ENCODE measurements at regions not wholly inside any gene's neighbourhood (a gene's known extent, or its start where the extent isn't known, plus 50 kb on each side); places are given as distances from the start of the nearest gene placed in this dataset.

DNA sequence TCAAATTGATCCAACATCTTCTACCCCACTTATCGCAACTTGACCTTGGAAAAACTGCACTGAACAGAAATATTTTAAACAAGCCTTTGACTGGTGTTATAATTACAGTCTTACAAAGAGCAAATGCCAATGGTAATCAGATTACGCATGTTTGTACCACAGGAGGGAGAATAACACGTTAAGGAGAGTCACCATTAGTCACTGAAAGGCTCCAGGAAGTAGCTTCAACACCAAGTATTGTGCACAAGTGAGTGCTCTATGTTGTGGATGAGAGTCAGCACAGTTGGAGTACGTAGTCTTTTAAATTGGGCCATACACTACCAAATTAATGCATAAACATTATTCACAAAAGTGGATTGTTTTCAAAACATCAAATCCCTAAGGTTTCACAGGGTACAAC is 1081.5 kb upstream of the TENM3 start:
- Histone ChIP-seq H3K36me3 (ENCODE audit: insufficient read depth, low read length) (no peaks in the 10 kb centered on the region), H3K9ac (ENCODE audit: low read depth, low read length) (no peak overlapping the region)

DNA sequence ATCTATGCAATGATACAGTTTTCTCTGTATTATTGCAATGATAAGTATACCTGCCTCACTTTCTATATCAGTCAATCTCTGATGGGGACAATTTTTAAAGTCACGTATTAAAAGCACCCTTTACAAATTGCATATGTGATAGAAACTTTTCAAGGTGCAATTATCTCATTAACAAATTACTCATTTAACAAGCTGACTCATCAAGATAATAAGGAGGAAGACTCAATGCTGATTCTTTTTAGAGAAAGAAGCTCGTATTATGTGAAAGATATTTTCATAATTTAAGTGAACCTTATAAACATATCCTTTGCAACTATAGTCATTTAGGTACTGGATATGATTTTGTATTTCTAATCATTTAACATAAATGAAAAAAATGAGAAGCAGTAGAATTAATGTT is 1080.9 kb upstream of the TENM3 start:
- H3K9ac ChIP-seq (ENCODE audit: low read depth, low read length), result no peak overlapping the region
- H3K4me1 ChIP-seq (ENCODE audit: insufficient read depth, low read length), result peaks cover 16% of the 10 kb centered on the region; the same call in 1 of the 2 replicates
- H3K9me3 ChIP-seq (ENCODE audit: control insufficient read depth, insufficient read depth, low read length), result no peaks in the 10 kb centered on the region
- H3K36me3 ChIP-seq (ENCODE audit: insufficient read depth, low read length), result no peaks in the 10 kb centered on the region

More for the DNA sequence above, 1081.5 kb upstream of the TENM3 start:
- H3K9me3 ChIP-seq (ENCODE audit: control insufficient read depth, insufficient read depth, low read length), result no peaks in the 10 kb centered on the region
- H3K4me1 ChIP-seq (ENCODE audit: insufficient read depth, low read length), result peaks cover 12% of the 10 kb centered on the region; the same call in 1 of the 2 replicates

DNA sequence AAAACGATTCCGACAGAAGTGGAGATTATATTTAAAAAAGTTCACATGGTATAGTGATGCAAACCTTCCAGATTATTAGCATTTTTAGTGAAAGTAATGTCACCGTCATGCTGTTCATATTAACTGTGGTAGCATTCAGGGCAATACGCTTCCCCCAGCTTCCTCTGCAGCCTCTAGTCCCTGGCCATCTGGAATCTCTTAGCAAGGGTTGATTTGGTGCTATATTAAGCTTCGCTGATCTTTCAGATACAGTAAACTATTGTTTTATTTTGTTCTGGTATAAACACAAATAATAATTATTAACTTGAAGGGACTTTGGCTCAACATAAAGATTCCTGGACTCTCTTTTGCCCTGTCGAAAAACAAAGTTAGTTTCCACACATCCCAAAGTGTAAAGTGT is 1080.5 kb upstream of the TENM3 start:
- Histone ChIP-seq H3K4me1 (ENCODE audit: insufficient read depth, low read length) (peaks cover 18% of the 10 kb centered on the region; the same call in 1 of the 2 replicates), H3K9me3 (ENCODE audit: control insufficient read depth, insufficient read depth, low read length) (no peaks in the 10 kb centered on the region), H3K9ac (ENCODE audit: low read depth, low read length) (no peak overlapping the region), H3K36me3 (ENCODE audit: insufficient read depth, low read length) (no peaks in the 10 kb centered on the region)

DNA sequence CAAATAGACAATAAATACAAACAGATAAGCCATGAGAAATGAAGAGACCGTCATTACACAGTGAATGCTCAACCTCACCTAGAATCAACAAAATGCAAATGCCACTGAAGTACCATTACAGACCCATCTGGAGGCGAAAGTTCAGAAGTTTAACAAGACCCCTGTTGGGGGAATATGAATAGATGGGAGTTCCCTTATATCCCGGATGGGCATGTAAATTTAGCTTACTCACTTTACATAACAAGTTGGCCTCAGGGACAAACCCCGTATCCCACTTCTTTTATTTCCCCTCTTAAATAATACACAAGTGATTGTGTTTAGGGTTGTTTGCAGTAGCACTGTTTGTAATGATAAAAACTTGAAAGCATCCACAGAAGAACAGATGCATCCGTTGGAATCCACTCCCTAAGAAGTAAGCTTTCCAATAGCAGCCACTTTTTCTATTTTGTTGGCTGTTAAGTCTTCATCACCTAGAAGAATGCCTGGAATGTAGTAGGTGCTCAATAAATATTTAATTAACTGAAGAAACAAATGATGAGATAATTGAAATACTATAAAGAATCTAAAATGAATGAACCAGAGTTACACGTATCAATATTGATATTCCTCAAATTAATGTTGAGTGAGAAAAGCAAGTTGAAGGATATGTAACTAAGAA is 1076.3 kb upstream of the TENM3 start:
- Histone ChIP-seq H3K9ac (ENCODE audit: low read depth, low read length) (no peak overlapping the region), H3K36me3 (ENCODE audit: insufficient read depth, low read length) (no peaks in the 10 kb centered on the region), H3K9me3 (ENCODE audit: control insufficient read depth, insufficient read depth, low read length) (no peaks in the 10 kb centered on the region), H3K4me1 (ENCODE audit: insufficient read depth, low read length) (peaks cover 12% of the 10 kb centered on the region; the same call in 1 of the 2 replicates)

DNA sequence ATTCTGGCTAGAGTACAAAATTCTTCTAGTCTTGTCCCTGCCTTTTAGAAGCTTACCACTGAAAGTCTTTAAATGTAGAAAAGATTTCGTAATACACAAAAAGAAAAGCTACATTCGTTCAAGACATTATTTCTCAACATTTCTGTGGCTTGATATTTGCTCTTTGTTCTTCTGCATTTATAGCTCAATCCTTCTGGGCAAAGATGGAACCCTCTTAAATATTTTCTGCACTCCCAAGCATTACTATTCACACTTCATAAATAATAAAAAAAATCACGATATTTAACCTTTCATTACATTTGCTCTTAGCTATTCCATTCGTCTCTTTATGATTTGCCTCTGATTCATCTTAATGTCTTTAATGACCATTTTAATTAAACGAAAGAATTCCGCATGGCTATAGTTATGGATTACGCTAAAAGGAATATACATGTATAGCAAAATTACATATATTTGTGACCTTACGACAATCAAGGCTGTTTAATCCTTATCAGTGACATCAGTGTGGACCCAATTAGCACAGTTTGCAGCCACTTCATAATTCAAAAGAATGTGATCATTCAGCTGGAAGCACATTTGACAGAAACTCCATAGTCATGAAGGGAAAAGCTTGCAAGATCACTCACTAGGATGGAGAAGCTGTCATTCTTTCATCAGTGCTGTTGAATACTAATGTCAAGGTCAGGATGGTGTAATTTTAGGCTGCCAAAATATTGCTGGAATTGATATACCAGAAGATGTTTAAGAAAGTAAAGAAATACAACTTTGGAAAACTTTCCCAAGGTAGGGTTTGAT is 1075.0 kb upstream of the TENM3 start:
- no peaks in the 10 kb centered on the region for H3K9me3 ChIP-seq (ENCODE audit: control insufficient read depth, insufficient read depth, low read length)
- H3K9ac ChIP-seq (ENCODE audit: low read depth, low read length), result no peak overlapping the region
- H3K4me1 ChIP-seq (ENCODE audit: insufficient read depth, low read length), result peaks cover 11% of the 10 kb centered on the region; the same call in 1 of the 2 replicates

DNA sequence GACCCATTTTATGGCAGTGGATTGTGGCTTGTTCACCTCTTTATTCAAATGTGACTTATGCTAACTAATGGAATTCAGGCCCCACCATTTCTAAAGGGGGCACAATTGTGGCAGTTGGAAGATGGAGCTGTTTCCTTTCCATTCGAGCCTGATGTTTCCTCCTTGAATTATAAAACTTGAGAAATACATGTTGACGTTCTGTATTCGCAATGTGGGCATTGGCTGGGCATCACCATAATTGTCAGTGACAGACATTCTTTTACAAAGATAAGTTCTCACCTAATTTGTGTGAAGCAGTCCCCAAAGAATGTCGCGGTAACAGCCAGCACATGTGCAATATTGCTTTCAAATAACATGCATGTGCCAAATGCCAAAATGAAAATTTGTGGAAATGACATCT is 1070.2 kb upstream of the TENM3 start:
- Histone ChIP-seq H3K9me3 (ENCODE audit: control insufficient read depth, insufficient read depth, low read length) (no peaks in the 10 kb centered on the region), H3K9ac (ENCODE audit: low read depth, low read length) (no peak overlapping the region), H3K4me1 (ENCODE audit: insufficient read depth, low read length) (peaks cover 5% of the 10 kb centered on the region; the same call in 1 of the 2 replicates), H3K36me3 (ENCODE audit: insufficient read depth, low read length) (no peaks in the 10 kb centered on the region)

More for the DNA sequence above, 1075.0 kb upstream of the TENM3 start:
- no peaks in the 10 kb centered on the region for H3K36me3 ChIP-seq (ENCODE audit: insufficient read depth, low read length)

DNA sequence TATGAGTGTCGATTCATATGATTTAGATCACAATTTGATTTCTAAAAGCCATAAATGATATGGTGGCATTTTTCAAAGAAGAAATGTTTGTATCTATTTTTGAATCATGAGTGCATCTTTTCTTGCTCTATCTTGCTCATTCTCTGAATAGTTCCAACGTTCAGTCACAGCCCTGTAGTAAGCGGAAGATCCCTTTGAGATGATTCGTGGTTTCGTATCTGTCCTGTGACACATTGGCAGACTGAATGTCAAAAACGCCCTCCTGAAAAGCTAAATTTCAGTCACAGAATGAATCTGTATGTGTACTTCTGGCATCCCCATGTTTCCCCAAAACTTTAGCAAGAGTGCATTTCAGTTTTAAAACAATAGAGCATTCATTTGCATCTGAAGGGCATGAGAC is 1066.9 kb upstream of the TENM3 start:
- Histone ChIP-seq H3K9ac (ENCODE audit: low read depth, low read length) (no peak overlapping the region), H3K4me1 (ENCODE audit: insufficient read depth, low read length) (peaks cover 5% of the 10 kb centered on the region; the same call in 1 of the 2 replicates), H3K9me3 (ENCODE audit: control insufficient read depth, insufficient read depth, low read length) (no peaks in the 10 kb centered on the region), H3K36me3 (ENCODE audit: insufficient read depth, low read length) (no peaks in the 10 kb centered on the region)

DNA sequence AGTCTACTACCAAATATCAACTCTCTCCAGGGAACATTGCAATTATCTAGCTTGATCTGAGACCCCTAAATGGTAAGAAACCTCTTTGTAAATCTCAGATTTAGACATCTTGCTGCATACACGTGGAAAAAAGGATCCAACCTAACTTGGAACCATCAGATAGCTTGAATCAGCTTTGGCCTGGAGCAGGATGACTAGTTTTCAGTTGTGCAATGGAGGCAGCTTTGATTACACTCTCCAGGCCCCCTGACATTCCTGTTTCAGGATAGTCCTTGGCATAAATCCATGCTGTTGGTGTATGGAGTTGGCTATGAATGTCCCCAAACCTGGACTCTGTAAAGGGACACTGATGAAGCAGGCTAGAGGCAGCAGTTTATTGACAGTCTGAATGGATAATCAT is 1061.9 kb upstream of the TENM3 start:
- H3K36me3 ChIP-seq (ENCODE audit: insufficient read depth, low read length), result no peaks in the 10 kb centered on the region
- H3K9ac ChIP-seq (ENCODE audit: low read depth, low read length), result no peak overlapping the region

DNA sequence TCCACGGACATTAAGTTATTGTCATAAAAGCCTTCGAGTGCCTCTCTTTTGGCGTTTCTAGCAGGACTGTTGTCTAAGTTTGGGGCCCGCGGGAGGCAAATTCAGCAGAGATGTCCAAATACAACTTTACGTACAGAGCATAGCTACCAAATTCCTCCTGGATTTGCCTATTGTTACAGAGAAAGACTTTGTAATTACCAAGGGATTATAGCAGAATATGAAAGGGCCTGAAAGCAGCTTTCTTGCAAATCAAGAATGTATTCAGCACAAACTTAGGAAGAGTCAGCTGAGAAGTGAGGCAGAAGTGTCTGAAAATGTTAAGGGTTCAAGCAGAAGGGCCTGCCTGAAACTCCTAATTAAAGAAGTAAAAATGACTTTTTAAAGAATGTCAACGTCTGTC is 1053.5 kb upstream of the TENM3 start:
- no peak overlapping the region for H3K9ac ChIP-seq (ENCODE audit: low read depth, low read length)

More for the DNA sequence above, 1061.9 kb upstream of the TENM3 start:
- H3K9me3 ChIP-seq (ENCODE audit: control insufficient read depth, insufficient read depth, low read length), result peaks cover 2% of the 10 kb centered on the region
- no peaks in the 10 kb centered on the region for H3K4me1 ChIP-seq (ENCODE audit: insufficient read depth, low read length)

DNA sequence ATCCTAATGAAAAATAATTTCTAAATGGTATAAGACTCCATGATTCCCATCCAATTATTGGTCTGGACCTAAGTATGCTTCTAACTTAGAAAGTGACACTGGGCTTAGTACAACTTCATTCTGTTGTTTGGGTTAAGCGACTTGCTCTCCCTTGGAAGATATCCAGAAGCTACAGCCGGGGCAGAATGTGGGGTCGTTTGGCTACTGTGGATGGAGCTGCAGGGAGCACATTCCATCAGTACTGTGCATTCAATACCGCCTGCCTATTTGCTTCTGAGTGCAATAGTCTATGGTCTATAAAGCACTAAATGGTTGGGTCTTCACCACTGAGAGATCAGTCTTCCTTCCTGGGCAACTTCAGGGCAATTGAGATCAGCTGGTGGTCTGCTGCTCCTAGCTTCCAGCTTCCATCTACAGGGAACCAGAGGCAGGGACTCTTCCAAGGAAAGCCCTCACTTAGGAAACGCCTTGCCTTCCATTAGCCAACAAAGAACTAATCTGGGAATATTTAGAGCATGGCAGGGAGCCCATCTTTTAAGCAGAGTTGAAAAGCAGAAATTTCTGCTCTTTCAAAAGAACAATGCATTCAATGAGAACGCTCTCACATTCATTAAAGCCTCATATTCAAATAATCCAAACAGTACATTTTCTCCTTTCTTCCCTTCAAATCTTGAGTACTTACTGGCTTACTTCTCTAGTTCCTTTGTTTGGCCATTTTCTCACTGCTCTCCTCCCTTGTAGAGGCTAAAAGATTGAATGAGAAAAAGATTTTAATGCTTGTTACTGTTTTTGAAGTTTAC is 1049.9 kb upstream of the TENM3 start:
- H3K9ac ChIP-seq (ENCODE audit: low read depth, low read length), result no peak overlapping the region
- H3K36me3 ChIP-seq (ENCODE audit: insufficient read depth, low read length), result no peaks in the 10 kb centered on the region
- H3K4me1 ChIP-seq (ENCODE audit: insufficient read depth, low read length), result peaks cover 7% of the 10 kb centered on the region; the same call in 1 of the 2 replicates
- no peaks in the 10 kb centered on the region for H3K9me3 ChIP-seq (ENCODE audit: control insufficient read depth, insufficient read depth, low read length)

More for the DNA sequence above, 1053.5 kb upstream of the TENM3 start:
- Histone ChIP-seq H3K36me3 (ENCODE audit: insufficient read depth, low read length) (no peaks in the 10 kb centered on the region), H3K9me3 (ENCODE audit: control insufficient read depth, insufficient read depth, low read length) (peaks cover 3% of the 10 kb centered on the region), H3K4me1 (ENCODE audit: insufficient read depth, low read length) (peaks cover 7% of the 10 kb centered on the region; the same call in 1 of the 2 replicates)

DNA sequence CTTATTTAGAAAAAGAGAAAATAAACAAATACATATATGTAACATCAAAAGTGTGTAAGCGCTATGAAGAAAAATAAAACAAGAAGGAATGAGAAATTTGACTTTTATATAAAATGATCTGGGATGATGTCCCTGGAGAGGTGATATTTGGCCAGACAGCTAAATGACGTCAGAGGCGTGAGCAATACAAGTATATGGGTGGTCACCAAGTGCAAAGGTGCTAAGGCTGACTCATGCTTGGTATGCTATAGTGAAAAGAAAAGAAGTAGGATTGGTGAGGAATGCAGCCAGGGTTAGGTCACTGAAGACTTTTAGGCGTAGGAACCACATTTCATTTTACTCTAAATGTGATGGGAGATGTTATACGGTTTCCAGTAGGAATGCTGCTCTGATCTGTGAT is 1049.1 kb upstream of the TENM3 start:
- Histone ChIP-seq H3K9me3 (ENCODE audit: control insufficient read depth, insufficient read depth, low read length) (no peaks in the 10 kb centered on the region), H3K4me1 (ENCODE audit: insufficient read depth, low read length) (peaks cover 7% of the 10 kb centered on the region; the same call in 1 of the 2 replicates), H3K9ac (ENCODE audit: low read depth, low read length) (no peak overlapping the region), H3K36me3 (ENCODE audit: insufficient read depth, low read length) (no peaks in the 10 kb centered on the region)

DNA sequence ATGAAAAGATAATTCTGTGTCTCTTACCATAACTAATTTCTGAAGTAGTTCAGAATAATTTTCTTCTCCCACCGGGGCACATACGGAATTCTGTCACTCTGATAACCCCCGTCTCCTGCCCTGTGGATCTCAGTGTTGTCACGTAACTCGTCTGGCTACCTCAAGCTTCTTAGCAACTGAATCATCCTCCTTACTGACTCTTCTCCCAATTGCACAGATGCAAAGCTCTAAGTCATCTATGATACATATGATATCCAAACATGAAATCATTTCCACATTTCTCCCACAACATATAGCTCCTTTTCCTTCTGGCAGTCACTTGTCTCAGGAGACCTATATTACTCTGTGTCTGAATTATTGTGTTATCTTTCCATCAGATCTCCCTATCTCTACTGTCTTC is 1043.1 kb upstream of the TENM3 start:
- Histone ChIP-seq H3K9me3 (ENCODE audit: control insufficient read depth, insufficient read depth, low read length) (no peaks in the 10 kb centered on the region), H3K9ac (ENCODE audit: low read depth, low read length) (no peak overlapping the region), H3K4me1 (ENCODE audit: insufficient read depth, low read length) (no peaks in the 10 kb centered on the region), H3K36me3 (ENCODE audit: insufficient read depth, low read length) (no peaks in the 10 kb centered on the region)

DNA sequence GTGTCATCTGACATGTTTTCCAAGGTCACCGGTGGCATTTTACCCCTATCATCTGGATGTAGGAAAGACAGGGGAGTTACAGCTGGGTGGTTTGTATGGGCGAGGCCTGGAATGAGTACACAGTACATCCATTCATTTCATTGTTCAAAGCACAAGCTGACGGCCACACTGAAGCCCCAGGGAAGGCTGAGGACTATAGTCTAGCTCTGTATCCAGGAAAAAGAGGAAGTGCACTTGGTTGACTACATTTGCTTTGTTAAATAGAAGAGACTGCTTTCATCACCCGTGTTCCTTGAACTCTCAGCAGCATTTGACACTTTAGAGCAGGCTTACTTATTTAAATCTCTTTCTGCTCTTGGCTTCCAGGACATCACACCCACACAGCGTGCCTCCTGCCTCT is 1041.0 kb upstream of the TENM3 start:
- Histone ChIP-seq H3K36me3 (ENCODE audit: insufficient read depth, low read length) (no peaks in the 10 kb centered on the region), H3K4me1 (ENCODE audit: insufficient read depth, low read length) (no peaks in the 10 kb centered on the region), H3K9ac (ENCODE audit: low read depth, low read length) (no peak overlapping the region), H3K9me3 (ENCODE audit: control insufficient read depth, insufficient read depth, low read length) (no peaks in the 10 kb centered on the region)

DNA sequence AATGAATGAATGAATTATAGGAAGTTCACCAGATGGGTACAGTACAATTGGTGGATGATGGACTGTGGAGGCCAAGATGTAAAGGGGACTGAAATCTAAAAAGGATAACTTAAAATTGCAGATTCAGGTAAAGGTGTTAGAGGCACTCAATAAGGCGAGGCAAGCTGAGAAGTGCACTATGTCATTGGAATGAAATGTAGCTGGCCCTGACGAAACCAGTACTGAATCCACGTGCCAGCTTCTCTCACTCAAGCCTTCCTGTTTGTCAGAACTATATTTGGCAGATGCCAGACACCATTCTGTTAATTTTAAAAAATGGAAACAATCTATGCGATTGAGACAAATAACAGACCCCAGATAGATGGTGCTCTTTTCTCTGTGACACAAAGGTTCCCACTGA is 1039.1 kb upstream of the TENM3 start:
- no peaks in the 10 kb centered on the region for H3K36me3 ChIP-seq (ENCODE audit: insufficient read depth, low read length)
- H3K4me1 ChIP-seq (ENCODE audit: insufficient read depth, low read length), result no peaks in the 10 kb centered on the region
- H3K9me3 ChIP-seq (ENCODE audit: control insufficient read depth, insufficient read depth, low read length), result no peaks in the 10 kb centered on the region
- H3K9ac ChIP-seq (ENCODE audit: low read depth, low read length), result no peak overlapping the region
